ENCODE measurements at regions not wholly inside any gene's neighbourhood (a gene's known extent, or its start where the extent isn't known, plus 50 kb on each side); places are given as distances from the start of the nearest gene placed in this dataset.

DNA sequence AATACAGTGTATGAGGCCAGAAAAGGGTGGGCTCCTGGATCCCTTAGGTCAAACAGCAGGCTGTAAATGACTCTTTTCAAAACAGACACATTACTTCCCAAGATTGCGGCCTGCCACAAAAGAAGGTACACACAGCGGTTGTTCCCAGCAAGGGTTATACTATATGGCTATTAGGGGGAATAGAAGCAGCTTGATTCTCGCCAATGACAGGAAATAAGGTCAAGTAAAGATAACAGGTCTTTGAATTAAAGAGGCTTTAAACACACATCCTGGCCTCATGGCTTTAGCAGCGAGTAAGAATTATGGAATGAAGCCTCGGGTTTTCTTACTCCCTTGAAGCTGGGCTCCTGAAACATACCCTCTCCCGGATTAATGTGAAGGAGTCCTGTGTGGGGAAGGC, 58.3 kb downstream of the CYP26A1 start:
- TF ChIP-seq POLR2A (IDR thresholded peaks at IDR 0.05) (no peak), POLR2AphosphoS5 (IDR thresholded peaks at IDR 0.05) (no peak)

Measured in breast epithelium (tissue), 3 donors.